Urinary bladder (tissue), 3 donors: ENCODE measurements at regions not wholly inside any gene's neighbourhood (a gene's known extent, or its start where the extent isn't known, plus 50 kb on each side); places are given as distances from the start of the nearest gene placed in this dataset.

Source experiments
- DNase-seq: peaks from one replicate; pipeline ENCODE4 v3.0.0-alpha.2; 2015; ENCODE audit errors: extremely low spot score
- H3K27ac ChIP-seq: one replicate; pipeline ENCODE4 v1.5.1; 2013; ENCODE audit warnings: low read depth, mild to moderate bottlenecking, moderate library complexity
- H3K36me3 ChIP-seq: one replicate; pipeline ENCODE4 v1.6.1; 2013; ENCODE audit warnings: mild to moderate bottlenecking, moderate library complexity; ENCODE audit not compliant: insufficient read depth
- H3K4me1 ChIP-seq: one replicate; pipeline ENCODE4 v1.6.1; 2013; ENCODE audit warnings: mild to moderate bottlenecking, moderate library complexity; ENCODE audit not compliant: insufficient read depth
- H3K4me3 ChIP-seq: one replicate; pipeline ENCODE4 v1.5.1; 2013; ENCODE audit warnings: low read depth, low read length
- WGBS: extraction: QIAGEN DNeasy Blood & Tissue Kit; methylation state at CpG from one replicate; pipeline ENCODE4 v1.1.7; 2013; 5-methylcytosine and 5-hydroxymethylcytosine counted together
- donor health status: healthy with polysubstance abuse.
- donor health status: healthy.

DNA sequence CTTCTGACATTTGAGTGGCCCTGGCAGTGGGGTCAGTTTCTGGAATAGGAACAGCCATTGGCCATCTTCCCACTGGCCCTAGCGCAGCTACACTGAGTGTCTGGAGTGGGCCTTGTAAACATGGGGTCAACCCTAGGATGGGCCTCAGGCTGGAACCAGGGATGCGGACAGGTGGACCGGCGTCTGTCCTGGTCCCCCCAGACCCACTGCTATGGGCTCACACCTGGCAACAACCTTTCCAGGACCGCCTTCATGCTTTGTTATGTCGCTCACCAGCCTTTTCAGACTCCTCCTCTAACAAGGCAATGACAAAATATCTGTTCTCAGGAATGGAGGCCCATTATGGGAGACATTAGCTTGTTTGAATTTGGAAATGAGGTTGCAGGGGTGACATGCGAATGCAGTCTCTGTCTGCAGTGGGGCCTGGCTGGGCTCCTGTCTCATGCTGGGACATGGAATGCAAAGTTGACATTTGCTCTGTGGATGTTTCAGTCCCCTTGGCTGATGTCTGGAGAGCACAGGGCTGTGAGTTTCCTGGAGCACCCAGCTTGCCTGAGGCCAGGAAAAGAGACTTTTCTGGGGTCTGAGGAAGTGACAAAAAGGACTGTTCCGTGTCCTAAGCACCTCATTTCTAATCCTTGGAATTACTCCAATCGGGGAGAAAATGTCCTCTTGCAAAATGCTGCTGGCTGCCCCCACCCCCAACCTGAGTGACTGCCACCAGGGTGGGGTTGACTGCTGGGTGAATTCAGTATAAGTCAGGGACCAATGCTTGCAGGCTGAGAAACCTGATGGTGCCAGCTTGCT lies 98.7 kb upstream of the PMEPA1 start:
- 83% methylated on average over 9 of the region's 9 CpGs for WGBS

DNA sequence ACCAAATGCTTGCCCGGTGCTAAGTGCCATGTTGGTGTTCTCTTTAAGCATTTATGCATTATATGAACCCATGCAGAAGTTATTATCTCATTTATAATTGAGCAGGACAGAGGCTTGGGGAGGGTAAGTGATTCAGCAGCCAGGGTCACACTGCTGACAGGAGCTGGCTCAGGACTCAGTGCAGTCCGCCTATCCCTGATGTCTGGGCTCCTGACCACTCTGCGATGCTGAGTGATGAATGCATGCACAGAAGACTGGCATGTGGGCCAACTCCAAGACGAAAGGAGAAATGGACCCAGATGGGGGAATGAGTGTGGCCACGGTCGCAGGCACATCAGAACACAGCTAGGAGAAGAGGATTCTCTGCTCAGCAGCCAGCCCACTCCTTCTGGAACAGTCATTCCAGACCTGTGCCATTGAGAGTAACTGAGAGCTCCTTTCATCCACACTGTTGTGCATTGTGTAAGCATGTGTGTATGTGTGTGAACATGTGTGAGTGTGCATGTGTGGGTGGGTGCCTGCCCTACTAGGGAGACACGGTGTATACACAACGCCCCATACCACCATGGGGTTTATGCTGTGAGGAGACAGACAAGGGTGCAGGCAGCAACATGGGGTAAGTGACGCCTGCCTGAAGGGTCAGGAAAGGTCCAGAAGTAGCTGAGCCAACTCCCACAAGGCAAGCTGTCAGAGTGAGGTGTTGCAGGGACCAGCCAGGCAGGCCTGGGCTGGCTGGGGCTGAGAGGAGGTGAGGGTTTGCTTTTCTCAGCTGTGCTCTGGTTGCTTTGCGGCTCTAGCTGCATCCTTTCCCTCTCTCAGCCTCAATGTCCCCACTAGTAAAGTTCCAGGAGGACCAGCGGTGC lies 97.8 kb upstream of the PMEPA1 start:
- Histone ChIP-seq H3K36me3 (no peaks in the 10 kb centered on the region), H3K4me3 (no peak overlapping the region), H3K27ac (no peak overlapping the region), H3K4me1 (no peaks in the 10 kb centered on the region)
- 90% methylated on average over 11 of the region's 11 CpGs for WGBS
- DNase-seq = no peak

More for the DNA sequence above, 98.7 kb upstream of the PMEPA1 start:
- DNase-seq = no peak
- Histone ChIP-seq H3K4me1 (no peaks in the 10 kb centered on the region), H3K36me3 (no peaks in the 10 kb centered on the region), H3K27ac (no peak overlapping the region), H3K4me3 (no peak overlapping the region)

DNA sequence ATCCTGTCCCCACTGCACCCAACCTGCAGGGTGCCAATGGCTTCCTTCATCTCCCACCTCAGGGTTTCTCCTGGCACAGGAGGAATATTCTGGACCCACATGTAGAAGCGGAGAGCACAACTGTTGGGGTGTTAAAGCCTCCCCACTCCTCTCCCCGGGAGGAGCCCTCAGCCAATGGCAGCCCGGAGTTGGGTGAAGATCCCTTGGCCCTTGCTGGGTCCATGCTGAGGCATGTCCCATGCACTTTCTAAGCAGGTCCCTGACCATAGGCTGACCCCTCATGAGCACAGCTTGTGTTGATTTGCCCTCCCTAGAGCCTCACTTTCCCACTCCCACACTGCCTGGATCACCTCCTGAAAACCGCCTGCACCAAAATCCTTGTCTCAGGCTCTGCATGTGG lies 97.2 kb upstream of the PMEPA1 start:
- no peak overlapping the region for H3K4me3 ChIP-seq
- H3K27ac ChIP-seq = no peak overlapping the region
- no peaks in the 10 kb centered on the region for H3K4me1 ChIP-seq
- DNase-seq = no peak
- no peaks in the 10 kb centered on the region for H3K36me3 ChIP-seq
- 98% methylated on average over 4 of the region's 4 CpGs for WGBS

DNA sequence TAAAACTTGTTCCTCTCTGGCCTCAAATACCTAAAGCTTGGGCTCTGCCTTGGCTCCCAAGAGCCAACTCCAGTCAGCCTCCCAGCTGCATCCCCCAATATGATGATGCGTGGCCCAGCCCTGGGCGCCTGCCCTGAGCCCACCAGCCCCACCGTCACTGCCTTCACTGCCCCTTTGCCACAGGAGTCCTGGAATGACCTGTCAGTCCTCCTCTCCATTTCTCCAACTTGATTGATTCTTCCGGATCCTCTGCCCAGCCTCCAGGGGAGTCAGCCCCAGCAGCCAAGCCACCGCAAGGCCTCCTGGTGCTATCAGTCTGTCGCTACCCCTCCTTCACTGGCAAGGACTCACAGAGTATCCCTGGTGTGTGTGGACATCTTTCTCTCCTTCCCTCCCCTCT lies 96.7 kb upstream of the PMEPA1 start:
- Histone ChIP-seq H3K4me1 (no peaks in the 10 kb centered on the region), H3K4me3 (no peak overlapping the region), H3K27ac (no peak overlapping the region), H3K36me3 (no peaks in the 10 kb centered on the region)
- no peak for DNase-seq
- WGBS = 97% methylated on average over 6 of the region's 6 CpGs

DNA sequence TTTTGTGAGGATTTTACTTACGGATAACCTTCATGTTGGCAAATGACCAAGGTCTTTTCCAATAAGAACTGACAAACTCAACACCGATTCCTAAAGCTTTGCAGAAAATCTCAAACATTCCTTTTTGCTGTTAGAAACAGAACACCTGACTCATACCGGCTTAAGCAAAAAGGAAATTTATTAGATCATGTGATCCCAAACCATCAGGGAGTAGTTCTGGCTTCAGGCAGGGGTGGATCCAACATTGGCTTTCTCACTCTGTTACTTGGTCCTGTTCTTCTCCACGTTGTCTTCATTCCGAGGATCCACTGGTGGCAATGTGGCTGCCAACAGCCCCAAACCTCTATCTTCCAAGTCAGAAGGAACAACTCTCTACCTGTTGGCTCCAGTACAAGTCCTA lies 95.9 kb upstream of the PMEPA1 start:
- no peak overlapping the region for H3K27ac ChIP-seq
- 74% methylated on average over 5 of the region's 5 CpGs for WGBS
- DNase-seq = no peak
- no peaks in the 10 kb centered on the region for H3K36me3 ChIP-seq
- H3K4me3 ChIP-seq = no peak overlapping the region
- no peaks in the 10 kb centered on the region for H3K4me1 ChIP-seq

DNA sequence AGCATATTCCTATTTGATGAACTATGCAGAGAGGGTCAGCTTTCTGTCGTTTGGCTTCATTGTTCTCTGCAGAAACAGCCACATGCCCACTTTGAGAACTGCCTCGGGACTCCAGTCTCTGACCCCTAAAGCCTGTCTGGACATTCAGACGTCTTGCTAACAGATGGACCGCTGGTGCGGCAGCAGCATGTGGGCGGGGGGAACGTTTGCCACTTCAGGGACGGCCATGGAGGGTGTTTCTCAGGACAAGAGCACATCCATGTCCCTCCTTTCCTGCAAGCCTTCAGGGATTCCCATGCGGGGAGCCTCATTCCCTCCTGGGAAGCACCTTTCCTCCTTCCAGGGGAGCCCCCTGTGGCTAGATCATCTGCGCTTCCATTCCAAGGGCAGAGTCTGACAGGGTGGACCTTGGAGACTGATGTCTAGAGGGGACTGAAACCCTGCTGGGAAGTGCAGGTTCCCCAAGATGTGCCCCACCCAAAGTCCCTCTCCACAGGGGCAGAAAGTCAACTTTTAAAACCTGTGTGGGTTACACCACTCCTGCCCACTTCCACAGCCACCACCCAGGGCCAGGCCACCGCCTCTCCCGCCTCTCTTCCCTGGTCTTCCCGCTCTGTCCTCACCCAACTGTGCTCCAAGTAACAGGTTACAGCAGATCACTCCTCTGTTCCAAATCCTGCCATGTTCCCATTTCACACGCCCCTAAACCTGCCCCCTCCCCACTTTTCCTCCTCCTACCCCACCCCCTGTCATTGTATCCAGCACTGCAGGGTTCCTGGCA lies 94.8 kb upstream of the PMEPA1 start:
- no peaks in the 10 kb centered on the region for H3K36me3 ChIP-seq
- H3K27ac ChIP-seq = no peak overlapping the region
- 76% methylated on average over 14 of the region's 14 CpGs for WGBS
- H3K4me1 ChIP-seq = no peaks in the 10 kb centered on the region
- H3K4me3 ChIP-seq = no peak overlapping the region
- no peak for DNase-seq

DNA sequence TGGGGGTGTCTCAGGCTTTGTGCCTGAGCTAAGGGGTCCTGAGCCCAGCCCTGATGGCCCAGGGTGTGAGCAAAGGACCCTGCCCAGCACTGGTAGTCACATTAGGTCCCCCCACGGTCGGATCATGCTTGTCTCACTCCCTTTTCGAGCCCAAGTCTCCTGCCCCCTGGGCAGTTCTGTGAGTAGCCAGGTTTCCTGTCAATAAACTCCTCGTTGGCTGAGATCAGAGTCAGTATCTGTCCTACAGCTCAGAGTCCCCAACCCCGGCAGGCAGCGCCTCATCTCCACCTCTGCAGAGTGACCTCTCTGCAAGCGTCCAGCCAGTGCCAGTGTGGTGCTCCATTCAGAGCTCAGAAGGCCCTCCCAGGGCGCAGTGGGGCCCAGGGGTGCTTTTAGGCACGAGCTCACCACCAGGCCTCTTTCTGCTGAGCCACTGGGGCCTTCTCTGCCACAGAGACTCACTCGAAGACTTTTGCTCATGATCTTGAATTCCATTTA lies 93.7 kb upstream of the PMEPA1 start:
- WGBS = 88% methylated on average over 10 of the region's 10 CpGs
- no peaks in the 10 kb centered on the region for H3K36me3 ChIP-seq
- DNase-seq = no peak

DNA sequence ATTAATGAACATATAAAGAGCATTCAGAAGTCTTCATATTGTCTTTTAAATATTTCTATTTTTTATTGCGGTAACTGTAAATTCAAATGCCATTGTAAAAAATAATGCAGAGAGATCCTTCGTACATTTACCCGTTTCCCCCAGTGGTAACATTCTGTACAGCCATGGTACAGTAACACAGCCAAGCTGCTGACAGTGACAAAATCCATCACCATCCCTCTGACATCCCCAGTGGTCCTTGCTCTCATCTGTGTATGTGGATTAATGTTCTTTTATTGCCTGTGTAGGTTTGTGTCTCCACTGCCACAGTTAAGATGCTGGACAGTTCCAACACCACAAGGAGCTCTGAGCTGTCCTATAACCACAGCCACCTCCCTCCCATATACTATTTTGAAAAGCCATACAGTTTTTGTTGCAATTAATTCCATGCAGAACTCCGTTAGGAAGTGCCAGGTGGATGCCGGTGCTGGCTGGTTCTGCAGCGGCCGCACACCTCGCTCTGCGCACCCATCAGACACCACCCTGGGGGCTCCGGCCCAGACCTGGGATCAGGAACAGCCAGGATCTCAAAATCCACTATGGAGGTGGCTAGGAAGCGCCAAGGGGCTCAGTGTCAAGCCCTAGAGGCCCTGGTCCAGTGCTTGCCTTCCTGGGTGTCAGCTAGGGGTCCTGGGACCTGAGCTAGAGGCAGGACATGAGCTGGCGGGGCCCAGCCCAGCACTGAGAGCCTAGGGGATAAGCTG lies 93.1 kb upstream of the PMEPA1 start:
- Histone ChIP-seq H3K36me3 (no peaks in the 10 kb centered on the region), H3K4me1 (no peaks in the 10 kb centered on the region), H3K4me3 (no peak overlapping the region), H3K27ac (no peak overlapping the region)
- WGBS = 89% methylated on average over 12 of the region's 12 CpGs
- DNase-seq = no peak

More for the DNA sequence above, 93.7 kb upstream of the PMEPA1 start:
- Histone ChIP-seq H3K4me1 (no peaks in the 10 kb centered on the region), H3K27ac (no peak overlapping the region), H3K4me3 (no peak overlapping the region)

DNA sequence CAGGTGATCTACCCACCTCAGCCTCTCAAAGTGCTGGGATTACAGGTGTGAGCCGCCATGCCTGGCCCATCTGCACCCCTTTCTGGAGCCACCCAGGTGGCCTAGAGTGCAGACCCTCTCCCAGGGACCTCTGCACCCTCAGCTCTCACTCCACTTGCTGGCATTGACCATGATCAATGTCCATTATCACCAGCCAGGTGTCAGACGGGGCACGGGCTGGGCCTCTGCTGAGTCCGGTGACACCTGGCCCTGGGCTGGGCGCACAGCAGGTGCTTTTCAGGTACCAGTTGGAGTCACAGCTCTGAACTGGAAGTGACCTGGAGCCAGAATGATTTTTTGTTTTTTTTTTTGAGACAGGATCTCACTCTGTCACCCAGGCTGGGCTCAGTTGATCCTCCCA lies 91.8 kb upstream of the PMEPA1 start:
- H3K4me1 ChIP-seq = no peaks in the 10 kb centered on the region
- no peaks in the 10 kb centered on the region for H3K36me3 ChIP-seq
- no peak overlapping the region for H3K4me3 ChIP-seq
- no peak overlapping the region for H3K27ac ChIP-seq
- DNase-seq = no peak
- WGBS = 77% methylated on average over 5 of the region's 5 CpGs

DNA sequence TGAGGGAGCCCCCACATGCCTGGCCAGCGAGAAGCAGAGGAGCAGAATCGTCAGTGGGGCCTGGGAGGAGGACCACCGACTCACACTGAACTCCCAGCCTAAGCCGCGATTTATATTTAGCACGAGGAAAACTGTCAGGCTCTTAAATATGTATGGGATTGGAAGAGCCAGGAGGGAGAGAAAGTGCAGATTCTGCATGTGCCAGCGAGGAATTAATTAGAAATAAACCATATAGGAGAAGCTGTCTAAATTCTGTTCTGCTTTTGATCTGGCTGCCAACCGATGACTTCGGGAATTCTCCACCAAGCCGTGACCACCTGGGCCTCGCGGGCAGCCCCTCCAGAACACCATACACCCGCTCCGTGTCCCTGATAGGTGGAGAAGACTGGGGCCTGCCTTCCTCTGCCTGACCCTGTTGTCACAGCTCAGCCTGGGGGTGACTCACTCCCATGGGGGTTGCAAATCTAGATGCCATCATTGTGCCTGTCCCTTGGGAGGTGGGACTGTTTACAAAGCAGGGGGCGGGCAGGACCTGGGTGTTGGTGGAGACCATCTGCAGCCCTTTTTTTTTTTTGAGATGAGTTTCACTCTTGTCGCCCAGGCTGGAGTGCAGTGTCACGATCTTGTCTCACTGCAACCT lies 91.1 kb upstream of the PMEPA1 start:
- H3K4me3 ChIP-seq = no peak overlapping the region
- no peaks in the 10 kb centered on the region for H3K4me1 ChIP-seq
- 69% methylated on average over 17 of the region's 17 CpGs for WGBS
- no peaks in the 10 kb centered on the region for H3K36me3 ChIP-seq
- H3K27ac ChIP-seq = no peak overlapping the region
- no peak for DNase-seq

DNA sequence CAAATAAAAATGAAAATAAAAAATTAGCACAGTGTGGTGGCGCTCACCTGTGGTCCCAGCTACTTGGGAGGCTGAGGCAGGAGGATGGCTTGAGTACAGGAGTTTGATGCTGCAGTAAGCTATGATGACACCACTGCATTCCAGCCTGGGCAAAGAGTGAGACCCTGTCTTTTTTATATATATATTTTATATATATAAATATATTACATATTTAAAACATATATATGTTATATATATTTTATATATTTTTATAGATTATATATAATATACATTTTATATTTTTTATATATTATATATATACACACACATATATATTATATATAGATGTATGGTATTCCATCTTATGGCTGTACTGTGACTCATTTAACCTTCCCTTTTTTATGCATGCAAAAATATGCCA lies 87.6 kb upstream of the PMEPA1 start:
- 98% methylated on average over 1 of the region's 1 CpG for whole genome bisulfite sequencing

DNA sequence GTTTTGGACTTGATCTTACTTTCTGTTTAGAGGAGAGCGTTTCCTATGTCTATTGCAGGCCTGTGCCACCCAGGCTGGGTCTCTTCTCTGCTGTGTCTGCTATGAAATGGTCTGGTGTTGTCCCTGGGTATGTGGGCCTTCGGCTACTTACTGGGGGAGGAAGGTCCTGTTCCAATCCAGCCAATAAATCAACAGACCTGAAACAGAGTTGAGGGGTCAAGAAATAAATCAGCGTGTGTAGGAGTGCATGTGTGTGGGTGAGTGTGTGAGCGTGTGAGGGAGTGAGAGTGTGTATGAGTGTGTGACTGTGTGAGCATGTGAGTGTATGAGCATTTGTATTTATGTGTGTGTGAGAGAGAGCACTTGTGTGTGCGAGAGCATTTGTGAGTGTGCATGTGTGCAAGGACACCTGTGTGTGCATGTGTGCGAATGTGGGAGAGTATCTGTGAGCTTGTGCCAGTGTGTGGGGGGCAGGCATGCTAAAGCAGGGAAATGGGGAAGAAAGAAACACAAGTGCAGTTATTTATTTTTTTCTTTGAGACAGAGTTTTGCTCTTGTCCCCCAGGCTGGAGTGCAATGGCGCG lies 86.3 kb upstream of the PMEPA1 start:
- H3K36me3 ChIP-seq = no peaks in the 10 kb centered on the region
- 85% methylated on average over 8 of the region's 8 CpGs for WGBS
- no peak overlapping the region for H3K4me3 ChIP-seq
- H3K4me1 ChIP-seq = no peaks in the 10 kb centered on the region
- H3K27ac ChIP-seq = no peak overlapping the region
- DNase-seq = no peak

More for the DNA sequence above, 87.6 kb upstream of the PMEPA1 start:
- no peak overlapping the region for H3K27ac ChIP-seq
- no peak for DNase-seq
- H3K36me3 ChIP-seq = no peaks in the 10 kb centered on the region
- H3K4me1 ChIP-seq = no peaks in the 10 kb centered on the region
- no peak overlapping the region for H3K4me3 ChIP-seq
